ENCODE measurements at regions not wholly inside any gene's neighbourhood (a gene's known extent, or its start where the extent isn't known, plus 50 kb on each side); places are given as distances from the start of the nearest gene placed in this dataset.

GRCh38 chr13:89204435-89204834 is 1533.3 kb downstream of the SLITRK5 start:
- no peak for DNase-seq (ENCODE audit: low read depth in 1 of 2, low spot score in 1 of 2)
- TF ChIP-seq REST (IDR thresholded peaks at IDR 0.05; ENCODE audit: insufficient replicate concordance, low read depth) (no peak), POLR2AphosphoS5 (IDR thresholded peaks at IDR 0.05; ENCODE audit: low read depth) (no peak), GABPA (IDR thresholded peaks at IDR 0.05; ENCODE audit: low read depth) (no peak), SPI1 (IDR thresholded peaks at IDR 0.05; ENCODE audit: borderline replicate concordance, low read depth) (no peak), CTCF (IDR thresholded peaks at IDR 0.05; ENCODE audit: insufficient read depth, low read length) (no peak)
- H3K4me3 ChIP-seq (replicated peaks; ENCODE audit: insufficient read depth, low read length), result no peak overlapping the region

GRCh38 chr13:89205856-89206520 is 1534.8 kb downstream of the SLITRK5 start:
- H3K4me3 ChIP-seq (replicated peaks; ENCODE audit: insufficient read depth, low read length), result no peak overlapping the region
- H3K27me3 ChIP-seq (ENCODE audit: insufficient read depth, poor library complexity, severe bottlenecking), result no peaks in the 10 kb centered on the region
- H3K27ac ChIP-seq (replicated peaks), result no peak overlapping the region
- no peak for TF ChIP-seq CTCF (IDR thresholded peaks at IDR 0.05; ENCODE audit: insufficient read depth, low read length)
- TF ChIP-seq GABPA (IDR thresholded peaks at IDR 0.05; ENCODE audit: low read depth), result no peak
- no peak for TF ChIP-seq REST (IDR thresholded peaks at IDR 0.05; ENCODE audit: insufficient replicate concordance, low read depth)
- no peak for TF ChIP-seq POLR2AphosphoS5 (IDR thresholded peaks at IDR 0.05; ENCODE audit: low read depth)
- TF ChIP-seq SPI1 (IDR thresholded peaks at IDR 0.05; ENCODE audit: borderline replicate concordance, low read depth), result no peak
- DNase-seq (ENCODE audit: low read depth in 1 of 2, low spot score in 1 of 2), result no peak

More at GRCh38 chr13:89204435-89204834, 1533.3 kb downstream of the SLITRK5 start:
- Histone ChIP-seq H3K27ac (replicated peaks) (no peak overlapping the region), H3K27me3 (ENCODE audit: insufficient read depth, poor library complexity, severe bottlenecking) (no peaks in the 10 kb centered on the region)

GRCh38 chr13:89212186-89212585 is 1541.0 kb downstream of the SLITRK5 start:
- DNase-seq (ENCODE audit: low read depth in 1 of 2, low spot score in 1 of 2), result no peak
- H3K4me3 ChIP-seq (replicated peaks; ENCODE audit: insufficient read depth, low read length), result no peak overlapping the region
- TF ChIP-seq SPI1 (IDR thresholded peaks at IDR 0.05; ENCODE audit: borderline replicate concordance, low read depth) (no peak), GABPA (IDR thresholded peaks at IDR 0.05; ENCODE audit: low read depth) (no peak), CTCF (IDR thresholded peaks at IDR 0.05; ENCODE audit: insufficient read depth, low read length) (no peak), REST (IDR thresholded peaks at IDR 0.05; ENCODE audit: insufficient replicate concordance, low read depth) (no peak), POLR2AphosphoS5 (IDR thresholded peaks at IDR 0.05; ENCODE audit: low read depth) (no peak)
- no peaks in the 10 kb centered on the region for H3K27me3 ChIP-seq (ENCODE audit: insufficient read depth, poor library complexity, severe bottlenecking)
- no peak overlapping the region for H3K27ac ChIP-seq (replicated peaks)
